RWPE2 (cell line): ENCODE measurements at regions not wholly inside any gene's neighbourhood (a gene's known extent, or its start where the extent isn't known, plus 50 kb on each side); places are given as distances from the start of the nearest gene placed in this dataset.

Experiments used
- ATAC-seq: fragments of 200-7000 bp; cut with Tn5 transposase; 3 replicates; pipeline ENCODE4 v1.9.1; 2021; ENCODE audit warnings: low read depth
- DNase-seq: peaks from one replicate; pipeline ENCODE4 v3.0.0-alpha.2; 2020; ENCODE audit warnings: low spot score
- H3K27ac ChIP-seq: fragments of 450-650 bp; 2 replicates; pipeline ENCODE4 v1.5.1; 2017; ENCODE audit warnings: mild to moderate bottlenecking; ENCODE audit not compliant: poor library complexity, severe bottlenecking
- H3K27me3 ChIP-seq: fragments of 250-450 bp; sonication (Bioruptor Pico); 2 replicates; pipeline ENCODE4 v1.5.1; 2021; ENCODE audit warnings: mild to moderate bottlenecking, moderate library complexity; ENCODE audit not compliant: insufficient read depth, poor library complexity, severe bottlenecking
- H3K36me3 ChIP-seq: fragments of 250-450 bp; sonication (Bioruptor Pico); 2 replicates; pipeline ENCODE4 v1.5.1; 2020; ENCODE audit warnings: low read depth, mild to moderate bottlenecking, moderate library complexity
- H3K4me1 ChIP-seq: fragments of 250-450 bp; sonication (Bioruptor Pico); 2 replicates; pipeline ENCODE4 v1.5.1; 2021; ENCODE audit warnings: mild to moderate bottlenecking, moderate library complexity; ENCODE audit not compliant: insufficient read depth, poor library complexity, severe bottlenecking
- H3K4me3 ChIP-seq: fragments of 250-450 bp; sonication (Bioruptor Pico); 2 replicates; pipeline ENCODE4 v1.5.1; 2021; ENCODE audit warnings: mild to moderate bottlenecking, moderate library complexity; ENCODE audit not compliant: severe bottlenecking
- H3K9me3 ChIP-seq: fragments of 250-450 bp; sonication (Bioruptor Pico); 2 replicates; pipeline ENCODE4 v1.5.1; 2021; ENCODE audit warnings: mild to moderate bottlenecking, moderate library complexity; ENCODE audit not compliant: severe bottlenecking
- CTCF ChIP-seq: fragments of 450-650 bp; IDR thresholded peaks from one replicate; pipeline ENCODE4 v1.5.1; 2017; ENCODE audit warnings: mild to moderate bottlenecking, moderate library complexity; ENCODE audit not compliant: poor library complexity, severe bottlenecking

- Histone ChIP-seq H3K9me3 (no peaks in the 10 kb centered on the region), H3K4me1 (no peaks in the 10 kb centered on the region), H3K27ac (no peak overlapping the region), H3K27me3 (no peaks in the 10 kb centered on the region), H3K4me3 (no peak overlapping the region), H3K36me3 (no peaks in the 10 kb centered on the region)
- ATAC-seq (no peak), DNase-seq (no peak)
- TF ChIP-seq CTCF, result no peak
Measured at GRCh38 chr3:81433675-81434074, 327.8 kb downstream of the GBE1 start.

- no peaks in the 10 kb centered on the region for H3K36me3 ChIP-seq
- ATAC-seq, result no peak
- no peak overlapping the region for H3K27ac ChIP-seq
- no peak for TF ChIP-seq CTCF
- H3K4me3 ChIP-seq, result no peak overlapping the region
- H3K27me3 ChIP-seq, result no peaks in the 10 kb centered on the region
- DNase-seq, result no peak
- H3K4me1 ChIP-seq, result no peaks in the 10 kb centered on the region
- no peaks in the 10 kb centered on the region for H3K9me3 ChIP-seq
Measured at GRCh38 chr3:81432456-81432855, 329.0 kb downstream of the GBE1 start.

- DNase-seq, result no peak
- H3K27ac ChIP-seq, result no peak overlapping the region
- no peak for ATAC-seq
- H3K4me3 ChIP-seq, result no peak overlapping the region
- no peaks in the 10 kb centered on the region for H3K9me3 ChIP-seq
- no peaks in the 10 kb centered on the region for H3K36me3 ChIP-seq
- TF ChIP-seq CTCF, result no peak
- no peaks in the 10 kb centered on the region for H3K4me1 ChIP-seq
- H3K27me3 ChIP-seq, result no peaks in the 10 kb centered on the region
Measured at GRCh38 chr3:81426826-81427577, 334.4 kb downstream of the GBE1 start.

GRCh38 chr3:81425198-81425868 lies 336.1 kb downstream of the GBE1 start:
- H3K27ac ChIP-seq, result no peak overlapping the region
- ATAC-seq, result 0 out of 3 replicates have a peak, but pooled peaks have one; percentile 27
- no peak for TF ChIP-seq CTCF
- no peaks in the 10 kb centered on the region for H3K9me3 ChIP-seq
- H3K27me3 ChIP-seq, result no peaks in the 10 kb centered on the region
- no peaks in the 10 kb centered on the region for H3K4me1 ChIP-seq
- no peaks in the 10 kb centered on the region for H3K36me3 ChIP-seq
- no peak overlapping the region for H3K4me3 ChIP-seq
- DNase-seq, result no peak

GRCh38 chr3:81419228-81419627 lies 342.2 kb downstream of the GBE1 start:
- Histone ChIP-seq H3K27me3 (no peaks in the 10 kb centered on the region), H3K27ac (no peak overlapping the region), H3K36me3 (no peaks in the 10 kb centered on the region), H3K4me3 (no peak overlapping the region), H3K4me1 (no peaks in the 10 kb centered on the region), H3K9me3 (no peaks in the 10 kb centered on the region)
- no peak for ATAC-seq
- peak; percentile 77 for TF ChIP-seq CTCF
- DNase-seq, result no peak
